Testis (tissue), 2 donors: ENCODE measurements at regions not wholly inside any gene's neighbourhood (a gene's known extent, or its start where the extent isn't known, plus 50 kb on each side); places are given as distances from the start of the nearest gene placed in this dataset.

ENCODE experiments used
- DNase-seq: peaks from one replicate; pipeline ENCODE4 v3.0.0-alpha.2; 2019
- H3K27ac ChIP-seq, 2 donors: fragments of 200-600 bp; sonication (generic); one replicate each; pipeline ENCODE4 v1.5.1; 2019
- H3K27me3 ChIP-seq: fragments of 200-600 bp; sonication (generic); one replicate; pipeline ENCODE4 v1.5.1; 2019
- H3K36me3 ChIP-seq: fragments of 200-600 bp; sonication (generic); one replicate; pipeline ENCODE4 v1.5.1; 2017; ENCODE audit warnings: low read depth; ENCODE audit errors: missing control alignments
- H3K4me1 ChIP-seq: fragments of 200-600 bp; sonication (generic); one replicate; pipeline ENCODE4 v1.5.1; 2019
- H3K4me3 ChIP-seq, 2 donors: fragments of 200-600 bp; sonication (generic); one replicate each; pipeline ENCODE4 v1.5.1; 2017 to 2019
- H3K9me3 ChIP-seq: fragments of 200-600 bp; sonication (generic); one replicate; pipeline ENCODE4 v1.5.1; 2017
- POLR2A ChIP-seq: fragments of 450-650 bp; IDR thresholded peaks from one replicate; pipeline ENCODE4 v1.6.1; 2017; ENCODE audit warnings: antibody characterized with exemption, mild to moderate bottlenecking, moderate library complexity
- WGBS, 2 donors: methylation state at CpG; one replicate each; pipeline ENCODE4 v1.1.5; 2018; 5-methylcytosine and 5-hydroxymethylcytosine counted together
- intact Hi-C: fragments of 100-400 bp; cut with DNase I; formaldehyde crosslinking; loops from one replicate; pipeline ENCODE4 v1.15.1; 2023; ENCODE audit warnings: low total_unique reads
- TF ChIP-seq, protein P1 (sequence below), 3 experiments: fragments of 450-650 bp in 2 of 3; fragments of 200-600 bp in 1 of 3; sonication (generic) in 1 of 3; IDR thresholded peaks; one replicate each; pipeline ENCODE4 v1.5.1; 2016 to 2019; ENCODE audit warnings: antibody characterized with exemption in 3 of 3, mild to moderate bottlenecking in 2 of 3, moderate library complexity in 1 of 3

GRCh38 chr6:23688650-23689049, 437.4 kb upstream of the NRSN1 start:
- H3K27me3 ChIP-seq, result no peaks in the 10 kb centered on the region
- 65 to 84% methylated on average over 15 of the region's 15 CpGs for WGBS, 2 donors
- H3K27ac ChIP-seq, result no peak overlapping the region
- no peak for TF ChIP-seq POLR2A
- TF ChIP-seq, protein P1, sequence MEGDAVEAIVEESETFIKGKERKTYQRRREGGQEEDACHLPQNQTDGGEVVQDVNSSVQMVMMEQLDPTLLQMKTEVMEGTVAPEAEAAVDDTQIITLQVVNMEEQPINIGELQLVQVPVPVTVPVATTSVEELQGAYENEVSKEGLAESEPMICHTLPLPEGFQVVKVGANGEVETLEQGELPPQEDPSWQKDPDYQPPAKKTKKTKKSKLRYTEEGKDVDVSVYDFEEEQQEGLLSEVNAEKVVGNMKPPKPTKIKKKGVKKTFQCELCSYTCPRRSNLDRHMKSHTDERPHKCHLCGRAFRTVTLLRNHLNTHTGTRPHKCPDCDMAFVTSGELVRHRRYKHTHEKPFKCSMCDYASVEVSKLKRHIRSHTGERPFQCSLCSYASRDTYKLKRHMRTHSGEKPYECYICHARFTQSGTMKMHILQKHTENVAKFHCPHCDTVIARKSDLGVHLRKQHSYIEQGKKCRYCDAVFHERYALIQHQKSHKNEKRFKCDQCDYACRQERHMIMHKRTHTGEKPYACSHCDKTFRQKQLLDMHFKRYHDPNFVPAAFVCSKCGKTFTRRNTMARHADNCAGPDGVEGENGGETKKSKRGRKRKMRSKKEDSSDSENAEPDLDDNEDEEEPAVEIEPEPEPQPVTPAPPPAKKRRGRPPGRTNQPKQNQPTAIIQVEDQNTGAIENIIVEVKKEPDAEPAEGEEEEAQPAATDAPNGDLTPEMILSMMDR (IDR thresholded peaks at IDR 0.05), result no peak
- no peaks in the 10 kb centered on the region for H3K36me3 ChIP-seq
- no peaks in the 10 kb centered on the region for H3K4me1 ChIP-seq
- no peak for DNase-seq
- H3K4me3 ChIP-seq, result no peak overlapping the region
- no peaks in the 10 kb centered on the region for H3K9me3 ChIP-seq
- intact Hi-C loops, result no loop called here

DNA sequence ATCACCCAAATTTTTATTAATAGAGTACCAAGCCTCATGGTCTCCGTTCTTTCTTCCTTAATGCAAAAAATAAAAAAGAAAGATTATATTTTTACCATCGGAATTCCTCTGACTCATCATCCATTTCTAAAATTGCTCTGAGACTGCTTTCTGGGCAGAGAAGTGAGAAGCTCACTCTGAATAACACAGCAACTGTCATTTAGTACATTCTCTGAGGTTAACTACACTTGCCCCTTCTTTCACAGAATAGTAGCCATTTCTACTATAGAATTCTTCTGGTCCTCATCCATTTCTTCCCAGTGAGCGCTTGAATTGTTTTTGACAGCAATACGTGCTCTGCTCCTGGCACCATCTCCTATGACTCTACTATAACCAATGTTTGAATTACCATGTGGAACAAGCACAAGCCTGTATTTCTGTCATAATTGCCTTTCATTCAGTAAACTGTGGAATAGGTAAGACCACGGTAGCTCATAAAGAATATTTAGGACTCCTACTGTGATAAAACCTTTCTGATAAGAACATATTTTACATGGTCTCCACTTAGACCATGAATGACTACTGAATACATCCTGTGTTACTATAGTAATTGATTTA, 435.5 kb upstream of the NRSN1 start:
- DNase-seq, result no peak
- intact Hi-C loops, result no loop called here
- no peaks in the 10 kb centered on the region for H3K27me3 ChIP-seq
- no peaks in the 10 kb centered on the region for H3K4me1 ChIP-seq
- H3K36me3 ChIP-seq, result no peaks in the 10 kb centered on the region
- no peaks in the 10 kb centered on the region for H3K9me3 ChIP-seq
- WGBS, 2 donors, result 76 to 87% methylated on average over 5 of the region's 5 CpGs
- TF ChIP-seq POLR2A, result no peak
- TF ChIP-seq, protein P1 (IDR thresholded peaks at IDR 0.05), result no peak
- no peak overlapping the region for H3K27ac ChIP-seq
- no peak overlapping the region for H3K4me3 ChIP-seq

GRCh38 chr6:23692184-23692583, 433.8 kb upstream of the NRSN1 start:
- intact Hi-C loops, result no loop called here
- no peak overlapping the region for H3K27ac ChIP-seq
- TF ChIP-seq POLR2A, result no peak
- TF ChIP-seq, protein P1 (IDR thresholded peaks at IDR 0.05), result no peak
- WGBS, 2 donors, result 60 to 80% methylated on average over 2 of the region's 2 CpGs
- no peak overlapping the region for H3K4me3 ChIP-seq
- no peaks in the 10 kb centered on the region for H3K4me1 ChIP-seq
- no peaks in the 10 kb centered on the region for H3K27me3 ChIP-seq
- H3K36me3 ChIP-seq, result no peaks in the 10 kb centered on the region
- no peak for DNase-seq
- no peaks in the 10 kb centered on the region for H3K9me3 ChIP-seq

- TF ChIP-seq, protein P1 (IDR thresholded peaks at IDR 0.05), result no peak
- no peak for TF ChIP-seq POLR2A
- H3K4me3 ChIP-seq, result no peak overlapping the region
- H3K9me3 ChIP-seq, result no peaks in the 10 kb centered on the region
- H3K4me1 ChIP-seq, result no peaks in the 10 kb centered on the region
- no peak overlapping the region for H3K27ac ChIP-seq
- DNase-seq, result no peak
- 50 to 59% methylated on average over 3 to 4 of the region's 4 CpGs for WGBS, 2 donors
- H3K27me3 ChIP-seq, result no peaks in the 10 kb centered on the region
- intact Hi-C loops, result no loop called here
- H3K36me3 ChIP-seq, result no peaks in the 10 kb centered on the region
These were observed 429.0 kb upstream of the NRSN1 start for GRCh38 chr6:23696992-23697391.

GRCh38 chr6:23704479-23705052, 421.4 kb upstream of the NRSN1 start:
- H3K36me3 ChIP-seq, result no peaks in the 10 kb centered on the region
- no peaks in the 10 kb centered on the region for H3K4me1 ChIP-seq
- H3K9me3 ChIP-seq, result no peaks in the 10 kb centered on the region
- no peak overlapping the region for H3K4me3 ChIP-seq
- intact Hi-C loops, result no loop called here
- no peaks in the 10 kb centered on the region for H3K27me3 ChIP-seq
- TF ChIP-seq POLR2A, result no peak
- TF ChIP-seq, protein P1 (IDR thresholded peaks at IDR 0.05), result no peak
- DNase-seq, result no peak
- 68 to 71% methylated on average over 2 of the region's 2 CpGs for WGBS, 2 donors
- H3K27ac ChIP-seq, result no peak overlapping the region
